Esophagus squamous epithelium (tissue), 5 donors: ENCODE measurements at regions not wholly inside any gene's neighbourhood (a gene's known extent, or its start where the extent isn't known, plus 50 kb on each side); places are given as distances from the start of the nearest gene placed in this dataset.
A peak's percentile ranks its signal among the peaks of the same experiment; 100 is the strongest.
"Not testable (repeated sequence)": the region's sequence is repeated elsewhere in the genome, so short reads cannot be mapped to it uniquely, and the experiment has no call there.

Experiments
- DNase-seq: peaks from one replicate; lab custom pipeline; 2025; lab: John Stamatoyannopoulos, UW
- H3K27ac ChIP-seq, 4 donors: fragments of 200-600 bp; sonication (generic); one replicate each; pipeline ENCODE4 v1.5.1; 2016 to 2019; ENCODE audit warnings: mild to moderate bottlenecking in 1 of 4
- H3K27me3 ChIP-seq, 4 donors: fragments of 200-600 bp; sonication (generic); 1 replicate in 3 of 4; 2 replicates in 1 of 4; pipeline versions ENCODE4 v1.5.1 to v1.6.0; 2017 to 2021; ENCODE audit warnings: antibody characterized with exemption in 1 of 4
- H3K36me3 ChIP-seq, 3 donors: fragments of 200-600 bp; sonication (generic); one replicate each; pipeline ENCODE4 v1.5.1; 2016 to 2019
- H3K4me1 ChIP-seq, 3 donors: fragments of 200-600 bp; sonication (generic); one replicate each; pipeline ENCODE4 v1.5.1; 2017 to 2019
- H3K4me3 ChIP-seq, 4 donors: fragments of 200-600 bp; sonication (generic); 1 replicate in 3 of 4; 2 replicates in 1 of 4; pipeline ENCODE4 v1.5.1; 2016 to 2019; ENCODE audit warnings: mild to moderate bottlenecking in 2 of 4, moderate library complexity in 1 of 4
- H3K9me3 ChIP-seq, 3 donors: fragments of 200-600 bp; sonication (generic); one replicate each; pipeline ENCODE4 v1.5.1; 2016 to 2019
- POLR2A ChIP-seq, 4 donors: fragments of 450-650 bp; IDR thresholded peaks; one replicate each; pipeline ENCODE4 v1.6.1; 2017; ENCODE audit warnings: antibody characterized with exemption in 4 of 4, mild to moderate bottlenecking in 4 of 4, moderate library complexity in 3 of 4
- WGBS, 2 donors: methylation state at CpG; one replicate each; pipeline ENCODE4 v1.1.5; 2018; 5-methylcytosine and 5-hydroxymethylcytosine counted together
- intact Hi-C: fragments of 100-400 bp; cut with DNase I; formaldehyde crosslinking; loops from one replicate; pipeline ENCODE4 v1.15.0; 2022
- TF ChIP-seq, protein P1 (sequence below), 6 experiments: fragments of 450-650 bp in 4 of 6; fragments of 200-600 bp in 2 of 6; sonication (generic) in 2 of 6; IDR thresholded peaks; one replicate each; pipeline ENCODE4 v1.5.1; 2016 to 2019; ENCODE audit warnings: antibody characterized with exemption in 6 of 6, mild to moderate bottlenecking in 4 of 6, moderate library complexity in 4 of 6
- donor health status: DM: yes; HTN: yes; CAD: no.

DNA sequence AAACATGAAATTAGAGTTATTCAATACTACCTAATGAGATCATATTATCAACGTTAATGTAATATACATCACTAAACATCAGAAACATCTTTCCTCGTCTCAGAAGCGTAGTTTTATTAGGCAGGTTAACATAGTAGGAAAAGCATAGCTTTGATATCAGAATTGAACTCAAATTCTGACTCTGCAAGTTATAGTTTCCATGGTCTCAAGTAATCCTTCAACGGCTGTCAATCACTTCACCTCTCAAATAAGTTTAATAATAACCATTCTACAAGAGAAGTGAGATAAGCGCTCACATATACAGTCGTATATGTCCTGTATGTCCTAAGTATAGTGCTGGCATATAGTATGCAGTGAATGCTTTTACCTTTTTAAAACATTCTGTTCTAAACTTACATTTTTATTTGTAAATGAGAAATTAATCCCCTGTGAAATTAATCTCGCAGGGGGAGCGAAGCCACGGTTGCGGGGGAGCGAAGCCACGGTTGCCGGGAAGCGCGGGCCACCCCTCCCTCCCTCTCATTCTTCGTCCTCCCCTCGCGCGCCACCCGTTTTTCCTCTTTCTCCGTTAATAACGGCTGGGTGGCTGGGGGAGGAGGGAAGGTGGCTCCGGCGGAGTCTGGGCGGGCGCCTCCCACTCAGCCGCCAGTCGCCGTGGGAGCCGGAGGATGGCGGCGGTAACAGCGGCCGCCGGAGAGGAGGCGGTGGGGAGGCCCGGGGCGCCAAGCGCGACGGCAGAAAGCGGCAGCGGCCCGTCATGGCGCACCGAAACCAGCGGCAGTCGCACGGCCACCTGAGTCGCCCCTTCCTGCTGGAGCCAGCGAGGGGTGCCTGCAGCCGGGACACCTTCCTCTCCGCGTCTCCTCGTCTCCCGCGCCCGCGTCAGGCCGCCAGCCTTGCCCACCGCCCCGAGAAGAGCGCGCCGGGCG, 163.8 kb downstream of the KBTBD2 start:
- H3K27me3 ChIP-seq, H3K9me3 ChIP-seq, DNase-seq, intact Hi-C loops, H3K4me1 ChIP-seq, H3K36me3 ChIP-seq: not testable (repeated sequence)
- Histone ChIP-seq H3K27ac (peak overlapping the region; percentile 81 to 92 (median 88)), H3K4me3 (peak overlapping the region; percentile 67 to 86 (median 76))
- WGBS, 2 donors: 7 to 9% methylated on average over 18 to 19 of the region's 66 CpGs
- TF ChIP-seq POLR2A (IDR thresholded peaks at IDR 0.05): peak in 1 of 4 donors; percentile 16

DNA sequence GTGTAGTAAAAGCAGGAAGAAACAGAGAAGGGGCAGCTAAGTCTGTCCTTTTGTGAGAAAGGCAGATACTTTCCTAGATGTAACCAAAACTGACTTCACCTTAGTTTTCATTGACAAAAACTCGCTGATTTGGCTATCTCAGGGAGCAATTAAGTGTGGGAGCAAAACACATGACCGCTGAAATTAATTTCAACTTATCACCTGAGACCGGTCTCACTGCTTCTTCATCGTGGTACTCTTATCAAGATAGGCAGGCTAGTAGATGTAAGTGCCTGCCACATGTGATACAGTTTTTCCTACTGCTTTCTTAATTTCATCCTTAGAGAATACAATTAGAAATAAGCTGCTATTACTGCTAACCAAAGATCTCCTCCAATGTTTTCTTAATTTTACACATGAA, 168.7 kb downstream of the KBTBD2 start:
- H3K36me3 ChIP-seq, H3K4me1 ChIP-seq, DNase-seq, H3K27ac ChIP-seq, H3K9me3 ChIP-seq, intact Hi-C loops, H3K4me3 ChIP-seq, H3K27me3 ChIP-seq: not testable (repeated sequence)
- 87 to 93% methylated on average over 4 of the region's 4 CpGs for WGBS, 2 donors

DNA sequence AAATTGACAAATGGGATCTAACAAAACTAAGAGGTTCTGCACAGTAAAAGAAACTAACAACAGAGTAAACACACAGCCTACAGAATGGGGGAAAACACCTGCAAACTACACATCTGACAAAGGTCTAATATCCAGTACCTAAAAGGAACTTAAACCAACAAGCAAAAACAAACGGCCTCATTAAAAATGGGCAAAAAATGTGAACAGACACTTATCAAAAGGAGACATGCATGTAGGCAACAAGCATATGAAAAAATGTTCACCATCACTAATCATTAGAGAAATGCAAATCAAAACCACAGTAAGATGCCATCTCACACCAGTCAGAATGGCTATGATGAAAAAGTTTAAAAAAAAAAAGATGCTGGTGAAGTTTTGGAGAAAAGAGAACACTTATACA, 197.4 kb downstream of the KBTBD2 start:
- DNase-seq: no peak
- TF ChIP-seq, protein P1, sequence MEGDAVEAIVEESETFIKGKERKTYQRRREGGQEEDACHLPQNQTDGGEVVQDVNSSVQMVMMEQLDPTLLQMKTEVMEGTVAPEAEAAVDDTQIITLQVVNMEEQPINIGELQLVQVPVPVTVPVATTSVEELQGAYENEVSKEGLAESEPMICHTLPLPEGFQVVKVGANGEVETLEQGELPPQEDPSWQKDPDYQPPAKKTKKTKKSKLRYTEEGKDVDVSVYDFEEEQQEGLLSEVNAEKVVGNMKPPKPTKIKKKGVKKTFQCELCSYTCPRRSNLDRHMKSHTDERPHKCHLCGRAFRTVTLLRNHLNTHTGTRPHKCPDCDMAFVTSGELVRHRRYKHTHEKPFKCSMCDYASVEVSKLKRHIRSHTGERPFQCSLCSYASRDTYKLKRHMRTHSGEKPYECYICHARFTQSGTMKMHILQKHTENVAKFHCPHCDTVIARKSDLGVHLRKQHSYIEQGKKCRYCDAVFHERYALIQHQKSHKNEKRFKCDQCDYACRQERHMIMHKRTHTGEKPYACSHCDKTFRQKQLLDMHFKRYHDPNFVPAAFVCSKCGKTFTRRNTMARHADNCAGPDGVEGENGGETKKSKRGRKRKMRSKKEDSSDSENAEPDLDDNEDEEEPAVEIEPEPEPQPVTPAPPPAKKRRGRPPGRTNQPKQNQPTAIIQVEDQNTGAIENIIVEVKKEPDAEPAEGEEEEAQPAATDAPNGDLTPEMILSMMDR (IDR thresholded peaks at IDR 0.05): no peak
- TF ChIP-seq POLR2A (IDR thresholded peaks at IDR 0.05): no peak
- 86 to 100% methylated on average over 1 of the region's 1 CpG for WGBS, 2 donors
- peaks cover 0 to 8% (median 5%) of the 10 kb centered on the region in 3 donors for H3K4me1 ChIP-seq
- H3K36me3 ChIP-seq: no peaks in the 10 kb centered on the region
- no peak overlapping the region for H3K27ac ChIP-seq
- H3K27me3 ChIP-seq: no peaks in the 10 kb centered on the region
- no peak overlapping the region for H3K4me3 ChIP-seq
- H3K9me3 ChIP-seq: no peaks in the 10 kb centered on the region
- intact Hi-C loops: no loop called here

DNA sequence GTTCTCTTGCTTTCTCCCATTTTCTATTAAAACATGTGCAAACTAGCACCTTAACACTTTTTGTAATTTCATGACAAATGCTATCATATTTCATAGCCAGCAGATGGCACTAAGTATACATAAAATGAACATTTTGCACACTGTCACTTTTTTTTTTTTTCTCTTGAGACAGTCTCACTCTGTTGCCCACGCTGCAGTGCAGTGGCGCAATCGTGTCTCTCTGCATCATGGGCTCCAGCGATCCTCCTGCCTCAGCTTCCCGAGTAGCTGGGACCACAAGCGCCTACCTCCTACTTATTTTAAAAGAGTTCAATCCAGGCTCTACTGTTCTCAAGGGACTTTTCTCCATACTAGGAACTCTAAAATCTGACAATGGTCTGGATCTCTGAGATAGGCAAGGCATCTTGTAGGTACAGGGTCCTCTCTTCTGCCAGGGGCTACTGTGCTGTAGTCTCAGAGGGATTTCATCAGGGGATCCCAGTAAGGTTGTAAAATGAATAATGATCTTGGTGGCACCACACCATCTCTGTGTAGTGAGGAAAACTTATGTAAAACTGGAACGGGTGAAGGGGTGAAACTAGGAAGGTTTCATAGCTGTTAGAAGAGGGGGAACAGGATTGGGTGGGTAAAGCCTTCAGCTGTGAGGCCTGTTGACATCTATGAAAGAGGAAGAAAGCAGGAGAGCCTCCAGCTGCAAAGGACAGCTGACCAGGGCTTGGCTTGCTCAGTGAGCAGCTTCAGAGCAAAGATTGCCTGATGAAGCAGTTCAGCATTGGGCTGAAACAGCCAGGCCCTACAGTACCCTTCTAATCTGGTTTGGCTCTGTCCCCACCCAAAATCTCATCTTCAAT, 196.9 kb downstream of the AVL9 start:
- peak overlapping the region in 1 of 4 donors; percentile 28 for H3K4me3 ChIP-seq
- H3K4me1 ChIP-seq, H3K36me3 ChIP-seq, H3K9me3 ChIP-seq, H3K27me3 ChIP-seq, intact Hi-C loops, DNase-seq, H3K27ac ChIP-seq: not testable (repeated sequence)
- TF ChIP-seq, protein P1 (IDR thresholded peaks at IDR 0.05): peak in 2 of 6 experiments; percentile 30 to 35
- WGBS, 2 donors: 18 to 26% methylated on average over 7 of the region's 7 CpGs

DNA sequence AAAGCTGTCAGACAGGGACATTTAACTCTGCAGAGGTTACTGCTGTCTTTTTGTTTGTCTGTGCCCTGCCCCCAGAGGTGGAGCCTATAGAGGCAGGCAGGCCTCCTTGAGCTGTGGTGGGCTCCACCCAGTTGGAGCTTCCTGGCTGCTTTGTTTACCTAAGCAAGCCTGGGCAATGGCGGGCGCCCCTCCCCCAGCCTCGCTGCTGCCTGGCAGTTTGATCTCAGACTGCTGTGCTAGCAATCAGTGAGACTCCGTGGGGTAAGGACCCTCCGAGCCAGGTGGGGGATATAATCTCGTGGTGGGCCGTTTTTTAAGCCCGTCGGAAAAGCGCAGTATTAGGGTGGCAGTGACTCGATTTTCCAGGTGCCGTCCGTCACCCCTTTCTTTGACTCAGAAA, 192.8 kb downstream of the AVL9 start:
- intact Hi-C loops, H3K36me3 ChIP-seq, DNase-seq, H3K27ac ChIP-seq, H3K27me3 ChIP-seq, H3K9me3 ChIP-seq, H3K4me3 ChIP-seq, H3K4me1 ChIP-seq: not testable (repeated sequence)
- 80 to 89% methylated on average over 1 to 8 of the region's 13 CpGs for WGBS, 2 donors

DNA sequence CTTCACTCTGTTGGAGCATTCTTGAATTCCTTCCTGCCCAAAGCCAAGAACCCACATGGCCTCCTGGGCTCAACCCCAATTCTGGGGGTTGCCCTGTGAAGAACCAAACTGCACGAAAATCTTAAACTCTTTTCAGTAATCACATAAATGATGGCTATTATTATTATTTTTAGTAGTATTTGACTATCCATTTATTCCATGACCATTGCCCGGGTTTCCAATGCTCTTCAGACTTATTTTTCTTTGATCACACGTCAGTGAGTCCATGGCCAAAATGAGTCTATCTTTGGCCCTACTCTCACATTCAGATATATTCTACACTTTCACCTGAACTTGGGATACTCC, 185.9 kb downstream of the AVL9 start:
- TF ChIP-seq POLR2A (IDR thresholded peaks at IDR 0.05): no peak
- TF ChIP-seq, protein P1 (IDR thresholded peaks at IDR 0.05): no peak
- 64 to 72% methylated on average over 3 of the region's 3 CpGs for WGBS, 2 donors
- peaks cover 0 to 4% (median 0%) of the 10 kb centered on the region in 3 donors for H3K36me3 ChIP-seq
- no peak for DNase-seq
- no peaks in the 10 kb centered on the region for H3K9me3 ChIP-seq
- H3K27me3 ChIP-seq: no peaks in the 10 kb centered on the region
- no peak overlapping the region for H3K27ac ChIP-seq
- peaks cover 0 to 14% (median 3%) of the 10 kb centered on the region in 3 donors for H3K4me1 ChIP-seq
- H3K4me3 ChIP-seq: no peak overlapping the region
- intact Hi-C loops: no loop called here
